ENCODE measurements at regions not wholly inside any gene's neighbourhood (a gene's known extent, or its start where the extent isn't known, plus 50 kb on each side); places are given as distances from the start of the nearest gene placed in this dataset.

GRCh38 chr21:19123525-19123924 is 719.9 kb upstream of the TMPRSS15 start:
- TF ChIP-seq CTCF (IDR thresholded peaks at IDR 0.05 in 2 of 3, conservative IDR thresholded peaks at IDR 0.05 in 1 of 3; ENCODE audit: borderline replicate concordance in 1 of 3, insufficient read depth in 1 of 3, low read depth in 2 of 3, low read length in 2 of 3) (no peak), EZH2 (IDR thresholded peaks at IDR 0.05) (no peak), YY1 (IDR thresholded peaks at IDR 0.05; ENCODE audit: extremely low read depth, insufficient replicate concordance, low read depth, low read length) (no peak), SRF (IDR thresholded peaks at IDR 0.05; ENCODE audit: low read depth) (no peak), REST (IDR thresholded peaks at IDR 0.05; ENCODE audit: low read depth) (no peak), ATF3 (IDR thresholded peaks at IDR 0.05) (no peak), POLR2AphosphoS5 (IDR thresholded peaks at IDR 0.05; ENCODE audit: low read depth, low read length) (no peak), POLR2A (IDR thresholded peaks at IDR 0.05; ENCODE audit: borderline replicate concordance, extremely low read depth, insufficient read depth, insufficient read length) (no peak), JUND (IDR thresholded peaks at IDR 0.05) (no peak)

All from HCT116 (cell line).